SK-N-SH treated with all-trans-retinoic acid at 6 μM for 48 hours (cell line): ENCODE measurements at regions not wholly inside any gene's neighbourhood (a gene's known extent, or its start where the extent isn't known, plus 50 kb on each side); places are given as distances from the start of the nearest gene placed in this dataset.

Experiments used
- ATAC-seq: fragments of 200-7000 bp; cut with Tn5 transposase; 3 replicates; pipeline ENCODE4 v1.9.1; 2020; ENCODE audit warnings: mild to moderate bottlenecking, moderate library complexity
- ARNTL ChIP-seq: fragments of 450-650 bp; formaldehyde crosslinking; IDR thresholded peaks from 2 replicates; pipeline ENCODE4 v1.5.0; 2020; ENCODE audit warnings: low read depth, mild to moderate bottlenecking, moderate library complexity, borderline replicate concordance
- BACH2 ChIP-seq: fragments of 250-450 bp; sonication (Bioruptor Pico); IDR thresholded peaks from 2 replicates; pipeline ENCODE4 v1.9.0; 2021; ENCODE audit warnings: mild to moderate bottlenecking, borderline replicate concordance
- CREB5 ChIP-seq: fragments of 250-450 bp; sonication (Bioruptor Pico); IDR thresholded peaks from 2 replicates; pipeline ENCODE4 v1.5.1; 2020; ENCODE audit warnings: low read depth, mild to moderate bottlenecking, moderate library complexity
- CSRNP3 ChIP-seq: fragments of 250-450 bp; sonication (Bioruptor Pico); IDR thresholded peaks from 2 replicates; pipeline ENCODE4 v1.5.1; 2021; ENCODE audit warnings: mild to moderate bottlenecking, moderate library complexity
- ESRRG ChIP-seq: fragments of 250-450 bp; sonication (Bioruptor Pico); IDR thresholded peaks from 2 replicates; pipeline ENCODE4 v1.6.1; 2021; ENCODE audit warnings: mild to moderate bottlenecking
- GLIS3 ChIP-seq: fragments of 250-450 bp; sonication (Bioruptor Pico); IDR thresholded peaks from 2 replicates; pipeline ENCODE4 v1.5.0; 2020; ENCODE audit warnings: mild to moderate bottlenecking, moderate library complexity
- ISL1 ChIP-seq: fragments of 250-450 bp; sonication (Bioruptor Pico); IDR thresholded peaks from 2 replicates; pipeline ENCODE4 v2.1.2; 2022; ENCODE audit warnings: mild to moderate bottlenecking, moderate library complexity
- OSR1 ChIP-seq: fragments of 250-450 bp; sonication (Bioruptor Pico); IDR thresholded peaks from 2 replicates; pipeline ENCODE4 v1.8.0; 2022; ENCODE audit warnings: moderate library complexity, mild to moderate bottlenecking, inconsistent platforms
- PATZ1 ChIP-seq: fragments of 250-450 bp; sonication (Bioruptor Pico); IDR thresholded peaks from 2 replicates; pipeline ENCODE4 v1.8.0; 2020; ENCODE audit warnings: mild to moderate bottlenecking, moderate library complexity, borderline replicate concordance
- POU6F1 ChIP-seq: fragments of 250-450 bp; sonication (Bioruptor Pico); IDR thresholded peaks from 2 replicates; pipeline ENCODE4 v1.8.0; 2021; ENCODE audit warnings: low read depth, mild to moderate bottlenecking, moderate library complexity, borderline replicate concordance
- PPARA ChIP-seq: fragments of 250-450 bp; sonication (Bioruptor Pico); IDR thresholded peaks from 2 replicates; pipeline ENCODE4 v1.5.0; 2020; ENCODE audit warnings: mild to moderate bottlenecking, borderline replicate concordance
- RARB ChIP-seq: fragments of 250-450 bp; sonication (Bioruptor Pico); IDR thresholded peaks from 2 replicates; pipeline ENCODE4 v1.8.0; 2021; ENCODE audit warnings: mild to moderate bottlenecking, moderate library complexity
- SNAI2 ChIP-seq: fragments of 250-450 bp; sonication (Bioruptor Pico); IDR thresholded peaks from 2 replicates; pipeline ENCODE4 v1.5.0; 2020; ENCODE audit warnings: mild to moderate bottlenecking, moderate library complexity
- TCF4 ChIP-seq: fragments of 250-450 bp; sonication (Bioruptor Pico); IDR thresholded peaks from 2 replicates; pipeline ENCODE4 v1.8.0; 2021; ENCODE audit warnings: mild to moderate bottlenecking, moderate library complexity, borderline replicate concordance
- TOX ChIP-seq: fragments of 250-450 bp; sonication (Bioruptor Pico); IDR thresholded peaks from 2 replicates; pipeline ENCODE4 v1.8.0; 2021; ENCODE audit warnings: mild to moderate bottlenecking, moderate library complexity, borderline replicate concordance
- TSHZ2 ChIP-seq: fragments of 250-450 bp; sonication (Bioruptor Pico); IDR thresholded peaks from 2 replicates; pipeline ENCODE4 v1.5.0; 2020; ENCODE audit warnings: mild to moderate bottlenecking, moderate library complexity
- ZC3H10 ChIP-seq: fragments of 250-450 bp; sonication (Bioruptor Pico); IDR thresholded peaks from 2 replicates; pipeline ENCODE4 v1.5.1; 2021; ENCODE audit warnings: mild to moderate bottlenecking, moderate library complexity
- ZFP3 ChIP-seq: fragments of 250-450 bp; sonication (Bioruptor Pico); IDR thresholded peaks from 2 replicates; pipeline ENCODE4 v1.5.0; 2020; ENCODE audit warnings: mild to moderate bottlenecking, moderate library complexity
- ZFP30 ChIP-seq: fragments of 450-650 bp; formaldehyde crosslinking; IDR thresholded peaks from 2 replicates; pipeline ENCODE4 v1.5.0; 2022; ENCODE audit warnings: mild to moderate bottlenecking, moderate library complexity
- ZNF565 ChIP-seq: fragments of 450-650 bp; formaldehyde crosslinking; conservative IDR thresholded peaks from 2 replicates; pipeline ENCODE4 v1.5.0; 2020; ENCODE audit warnings: low read depth, mild to moderate bottlenecking, moderate library complexity
- ZNF70 ChIP-seq: fragments of 450-650 bp; formaldehyde crosslinking; IDR thresholded peaks from 2 replicates; pipeline ENCODE4 v1.5.0; 2020; ENCODE audit warnings: mild to moderate bottlenecking, moderate library complexity

GRCh38 chr6:130715058-130715457 lies 112.1 kb upstream of the SMLR1 start:
- ATAC-seq: no peak; the same call in 2 of the 3 replicates
- no peak for TF ChIP-seq CSRNP3 (CRISPR knock-in tag)
- no peak for TF ChIP-seq TSHZ2 (CRISPR knock-in tag)
- TF ChIP-seq CREB5 (CRISPR knock-in tag): no peak

GRCh38 chr6:130716466-130716865 lies 110.7 kb upstream of the SMLR1 start:
- TF ChIP-seq ISL1 (no peak), SNAI2 (no peak), TSHZ2 (CRISPR knock-in tag) (no peak), GLIS3 (CRISPR knock-in tag) (no peak), ZFP3 (CRISPR knock-in tag) (no peak)
- no peak for ATAC-seq

GRCh38 chr6:130717657-130718056 lies 109.5 kb upstream of the SMLR1 start:
- no peak for TF ChIP-seq ARNTL (CRISPR knock-in tag)
- no peak for TF ChIP-seq PPARA (CRISPR knock-in tag)
- no peak for TF ChIP-seq POU6F1
- TF ChIP-seq ISL1: no peak
- TF ChIP-seq ZNF565 (CRISPR knock-in tag): no peak
- TF ChIP-seq ZC3H10: no peak
- no peak for TF ChIP-seq BACH2 (CRISPR knock-in tag)
- TF ChIP-seq OSR1 (CRISPR knock-in tag): no peak
- TF ChIP-seq SNAI2: no peak
- TF ChIP-seq ZFP30: no peak
- TF ChIP-seq RARB (CRISPR knock-in tag): no peak
- no peak for TF ChIP-seq CSRNP3 (CRISPR knock-in tag)
- TF ChIP-seq PATZ1 (CRISPR knock-in tag): no peak
- TF ChIP-seq CREB5 (CRISPR knock-in tag): no peak
- no peak for TF ChIP-seq ESRRG (CRISPR knock-in tag)
- no peak for TF ChIP-seq TCF4 (CRISPR knock-in tag)
- TF ChIP-seq ZNF70: no peak
- no peak for TF ChIP-seq TOX (CRISPR knock-in tag)
- ATAC-seq: no peak
